Panc1 (cell line): ENCODE measurements at regions not wholly inside any gene's neighbourhood (a gene's known extent, or its start where the extent isn't known, plus 50 kb on each side); places are given as distances from the start of the nearest gene placed in this dataset.

Experiments used
- CTCF ChIP-seq: fragments of 450-650 bp; IDR thresholded peaks from 2 replicates; pipeline ENCODE4 v1.5.1; 2017; ENCODE audit warnings: mild to moderate bottlenecking
- TCF7L2 ChIP-seq: IDR thresholded peaks from 2 replicates; pipeline ENCODE4 v1.6.1; 2011; ENCODE audit warnings: mild to moderate bottlenecking, low read depth, low read length, inconsistent platforms

GRCh38 chr11:104442321-104442720 lies 278.4 kb upstream of the PDGFD start:
- TF ChIP-seq CTCF (no peak), TCF7L2 (no peak)
